ENCODE measurements at regions not wholly inside any gene's neighbourhood (a gene's known extent, or its start where the extent isn't known, plus 50 kb on each side); places are given as distances from the start of the nearest gene placed in this dataset.

- WGBS, 4 donors: 84 to 85% (median 84%) methylated on average over 8 of the region's 8 CpGs
- no peaks in the 10 kb centered on the region for H3K27me3 ChIP-seq
- intact Hi-C loops (cut with DNase I): no loop called here
- peak overlapping the region in 2 of 12 donors; percentile 66 to 71 for H3K27ac ChIP-seq
- peaks cover 0 to 19% (median 8%) of the 10 kb centered on the region in 12 donors for H3K4me1 ChIP-seq
- ATAC-seq (no peak), DNase-seq (no peak)
- no peak for TF ChIP-seq CTCF (IDR thresholded peaks at IDR 0.05)
- H3K36me3 ChIP-seq: no peaks in the 10 kb centered on the region
- H3K9me3 ChIP-seq: peaks cover 0 to 3% (median 0%) of the 10 kb centered on the region in 12 donors
- H3K4me3 ChIP-seq: no peak overlapping the region
Measured at GRCh38 chr1:229205854-229206253, 65.1 kb upstream of the RAB4A start.

GRCh38 chr1:229207916-229208315, 63.0 kb upstream of the RAB4A start:
- H3K27me3 ChIP-seq: no peaks in the 10 kb centered on the region
- peaks cover 0 to 19% (median 8%) of the 10 kb centered on the region in 12 donors for H3K4me1 ChIP-seq
- DNase-seq: no peak
- no peaks in the 10 kb centered on the region for H3K36me3 ChIP-seq
- WGBS, 4 donors: 79 to 93% (median 84%) methylated on average over 3 of the region's 3 CpGs
- ATAC-seq: no peak
- no peak overlapping the region for H3K27ac ChIP-seq
- TF ChIP-seq CTCF (IDR thresholded peaks at IDR 0.05) (no peak), POLR2A (IDR thresholded peaks at IDR 0.05) (no peak)
- intact Hi-C loops (cut with DNase I): no loop called here
- peaks cover 0 to 3% (median 0%) of the 10 kb centered on the region in 12 donors for H3K9me3 ChIP-seq
- no peak overlapping the region for H3K4me3 ChIP-seq

DNA sequence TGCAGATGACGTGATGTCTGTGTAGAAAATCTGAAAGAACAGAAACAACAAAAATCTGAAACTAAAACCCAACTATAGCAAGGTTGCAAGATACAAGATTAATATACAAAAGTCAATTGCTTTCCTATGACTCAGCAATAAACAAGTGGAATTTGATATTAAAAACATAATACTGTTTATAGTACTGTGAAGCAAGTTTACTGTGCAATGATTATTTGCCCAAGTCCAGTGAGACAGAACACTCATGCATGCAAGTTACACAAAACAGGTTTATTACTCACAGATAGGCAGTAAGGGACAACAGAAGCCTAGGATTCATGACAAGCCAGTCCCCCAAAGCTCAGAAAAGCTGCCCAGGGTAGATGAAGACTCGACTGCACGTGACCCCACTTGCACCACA, 62.4 kb upstream of the RAB4A start:
- no peak overlapping the region for H3K27ac ChIP-seq
- H3K9me3 ChIP-seq: peaks cover 0 to 3% (median 0%) of the 10 kb centered on the region in 12 donors
- TF ChIP-seq POLR2A (IDR thresholded peaks at IDR 0.05): no peak
- no peaks in the 10 kb centered on the region for H3K27me3 ChIP-seq
- ATAC-seq (no peak), DNase-seq (no peak)
- WGBS, 4 donors: 61 to 91% (median 63%) methylated on average over 2 to 3 of the region's 3 CpGs
- intact Hi-C loops (cut with DNase I): no loop called here
- H3K4me1 ChIP-seq: peaks cover 0 to 19% (median 8%) of the 10 kb centered on the region in 12 donors
- no peak overlapping the region for H3K4me3 ChIP-seq
- no peaks in the 10 kb centered on the region for H3K36me3 ChIP-seq

- no peaks in the 10 kb centered on the region for H3K27me3 ChIP-seq
- TF ChIP-seq POLR2A (IDR thresholded peaks at IDR 0.05): no peak
- TF ChIP-seq CTCF (IDR thresholded peaks at IDR 0.05): no peak
- intact Hi-C loops (cut with DNase I): no loop called here
- no peaks in the 10 kb centered on the region for H3K36me3 ChIP-seq
- peaks cover 0 to 3% (median 0%) of the 10 kb centered on the region in 12 donors for H3K9me3 ChIP-seq
- DNase-seq (no peak), ATAC-seq (no peak)
- H3K4me3 ChIP-seq: no peak overlapping the region
- 80 to 88% (median 84%) methylated on average over 4 of the region's 4 CpGs for WGBS, 4 donors
- peaks cover 0 to 15% (median 8%) of the 10 kb centered on the region in 12 donors for H3K4me1 ChIP-seq
- H3K27ac ChIP-seq: no peak overlapping the region
Measured at GRCh38 chr1:229209386-229209785, 61.5 kb upstream of the RAB4A start.

DNA sequence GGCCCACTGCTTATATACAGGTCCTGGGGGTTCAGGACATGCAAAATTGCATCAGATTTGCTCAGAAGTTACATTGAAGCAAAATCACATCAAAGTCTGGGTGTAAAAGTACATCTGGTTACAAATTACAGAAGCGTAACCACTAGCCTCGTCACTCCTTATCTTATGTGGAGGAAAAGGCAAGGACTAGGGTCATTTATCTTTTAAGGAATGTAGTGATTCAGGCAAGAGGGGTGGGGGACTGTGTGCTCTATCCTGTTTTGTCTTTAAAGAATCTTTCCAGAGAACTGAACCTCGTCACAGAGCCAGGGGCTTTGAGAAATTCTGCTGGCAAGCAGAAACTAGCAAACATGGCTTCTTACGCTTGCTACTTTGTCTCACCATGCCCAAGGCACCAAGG, 61.1 kb upstream of the RAB4A start:
- Histone ChIP-seq H3K4me1 (peaks cover 0 to 11% (median 6%) of the 10 kb centered on the region in 12 donors), H3K36me3 (no peaks in the 10 kb centered on the region), H3K9me3 (peaks cover 0 to 3% (median 0%) of the 10 kb centered on the region in 12 donors), H3K27me3 (no peaks in the 10 kb centered on the region), H3K4me3 (no peak overlapping the region), H3K27ac (no peak overlapping the region)
- 78 to 82% (median 81%) methylated on average over 4 of the region's 4 CpGs for whole genome bisulfite sequencing, 4 donors
- no peak for TF ChIP-seq POLR2A (IDR thresholded peaks at IDR 0.05)
- TF ChIP-seq CTCF (IDR thresholded peaks at IDR 0.05): no peak
- intact Hi-C loops (cut with DNase I): no loop called here
- ATAC-seq (peak in 3 of 4 donors; percentile 23 to 52 (median 38)), DNase-seq (no peak)
